PC-9 (cell line): ENCODE measurements at regions not wholly inside any gene's neighbourhood (a gene's known extent, or its start where the extent isn't known, plus 50 kb on each side); places are given as distances from the start of the nearest gene placed in this dataset.

Experiments used
- EZH2 ChIP-seq: fragments of 200-600 bp; sonication (generic); IDR thresholded peaks from 2 replicates; pipeline ENCODE4 v1.8.0; 2017; ENCODE audit warnings: antibody characterized with exemption, low read depth
- TF ChIP-seq, protein P1 (sequence below): fragments of 200-600 bp; sonication (generic); conservative IDR thresholded peaks from 2 replicates; pipeline ENCODE4 v1.6.1; 2017; ENCODE audit warnings: mixed run types, antibody characterized with exemption, mild to moderate bottlenecking, moderate library complexity

DNA sequence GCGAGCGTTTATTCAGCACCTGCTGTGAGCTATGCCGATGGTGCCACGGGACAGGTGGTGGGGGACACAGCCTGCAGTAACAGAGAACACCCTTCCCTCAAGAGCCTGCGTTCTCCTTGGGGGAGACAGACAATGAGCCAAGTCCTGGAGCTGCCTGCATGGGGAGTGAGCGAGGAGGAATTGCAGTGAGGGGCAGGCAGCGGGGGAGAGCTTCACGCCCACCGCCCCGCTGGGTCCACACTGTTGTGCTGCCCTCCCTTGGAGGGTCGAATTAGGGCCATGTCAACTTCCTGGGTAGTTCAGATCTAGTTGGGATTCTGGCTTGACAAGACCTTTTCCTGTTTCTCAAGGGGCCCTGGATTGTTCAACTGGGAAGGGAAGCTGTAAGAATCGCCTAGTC, 55.5 kb upstream of the N4BP3 start:
- TF ChIP-seq, protein P1, sequence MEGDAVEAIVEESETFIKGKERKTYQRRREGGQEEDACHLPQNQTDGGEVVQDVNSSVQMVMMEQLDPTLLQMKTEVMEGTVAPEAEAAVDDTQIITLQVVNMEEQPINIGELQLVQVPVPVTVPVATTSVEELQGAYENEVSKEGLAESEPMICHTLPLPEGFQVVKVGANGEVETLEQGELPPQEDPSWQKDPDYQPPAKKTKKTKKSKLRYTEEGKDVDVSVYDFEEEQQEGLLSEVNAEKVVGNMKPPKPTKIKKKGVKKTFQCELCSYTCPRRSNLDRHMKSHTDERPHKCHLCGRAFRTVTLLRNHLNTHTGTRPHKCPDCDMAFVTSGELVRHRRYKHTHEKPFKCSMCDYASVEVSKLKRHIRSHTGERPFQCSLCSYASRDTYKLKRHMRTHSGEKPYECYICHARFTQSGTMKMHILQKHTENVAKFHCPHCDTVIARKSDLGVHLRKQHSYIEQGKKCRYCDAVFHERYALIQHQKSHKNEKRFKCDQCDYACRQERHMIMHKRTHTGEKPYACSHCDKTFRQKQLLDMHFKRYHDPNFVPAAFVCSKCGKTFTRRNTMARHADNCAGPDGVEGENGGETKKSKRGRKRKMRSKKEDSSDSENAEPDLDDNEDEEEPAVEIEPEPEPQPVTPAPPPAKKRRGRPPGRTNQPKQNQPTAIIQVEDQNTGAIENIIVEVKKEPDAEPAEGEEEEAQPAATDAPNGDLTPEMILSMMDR: no peak
- TF ChIP-seq EZH2: no peak
